ENCODE measurements at regions not wholly inside any gene's neighbourhood (a gene's known extent, or its start where the extent isn't known, plus 50 kb on each side); places are given as distances from the start of the nearest gene placed in this dataset.

- TF ChIP-seq CTCF (IDR thresholded peaks at IDR 0.05) (no peak), POLR2A (IDR thresholded peaks at IDR 0.05) (no peak)
- no peak for DNase-seq
- Histone ChIP-seq H3K9me3 (no peaks in the 10 kb centered on the region), H3K36me3 (no peaks in the 10 kb centered on the region), H3K27ac (no peak overlapping the region), H3K4me1 (no peaks in the 10 kb centered on the region), H3K27me3 (peaks cover 0 to 5% (median 0%) of the 10 kb centered on the region in 4 donors), H3K4me3 (no peak overlapping the region)
- 80 to 86% methylated on average over 5 of the region's 5 CpGs for WGBS, 2 donors
- intact Hi-C loops (cut with DNase I): no loop called here
Measured at GRCh38 chr2:41884718-41885117, 163.1 kb upstream of the PKDCC start.

DNA sequence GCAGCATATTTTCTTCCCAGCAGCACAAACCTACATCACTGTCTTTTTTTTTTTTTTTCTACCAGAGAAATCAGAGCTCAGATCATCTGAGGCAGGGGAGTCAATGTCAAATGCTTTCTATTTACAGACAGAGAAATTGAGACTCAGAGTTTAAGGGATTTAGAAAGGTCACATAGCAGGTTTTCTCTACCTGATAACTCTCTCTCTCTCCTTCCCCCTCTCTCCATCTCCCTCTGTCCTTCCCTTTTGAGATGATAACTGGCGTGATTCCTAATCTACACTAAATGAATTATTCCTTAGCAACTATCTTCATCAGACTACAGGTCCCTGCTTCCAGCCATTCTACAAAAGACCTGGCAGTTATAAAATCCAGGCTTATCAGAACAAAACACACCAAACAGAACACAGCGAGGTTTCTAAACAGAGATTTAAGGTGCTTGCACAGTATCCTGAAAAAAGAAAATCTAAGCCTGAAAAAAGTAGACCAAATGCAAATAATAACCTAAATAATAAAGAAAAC, 161.6 kb upstream of the PKDCC start:
- DNase-seq: no peak
- Histone ChIP-seq H3K4me1 (no peaks in the 10 kb centered on the region), H3K27me3 (peaks cover 0 to 9% (median 0%) of the 10 kb centered on the region in 4 donors), H3K4me3 (no peak overlapping the region), H3K9me3 (no peaks in the 10 kb centered on the region), H3K27ac (no peak overlapping the region), H3K36me3 (no peaks in the 10 kb centered on the region)
- WGBS, 2 donors: 81 to 82% methylated on average over 2 of the region's 2 CpGs
- intact Hi-C loops (cut with DNase I): no loop called here
- TF ChIP-seq CTCF (IDR thresholded peaks at IDR 0.05) (no peak), POLR2A (IDR thresholded peaks at IDR 0.05) (no peak)

DNA sequence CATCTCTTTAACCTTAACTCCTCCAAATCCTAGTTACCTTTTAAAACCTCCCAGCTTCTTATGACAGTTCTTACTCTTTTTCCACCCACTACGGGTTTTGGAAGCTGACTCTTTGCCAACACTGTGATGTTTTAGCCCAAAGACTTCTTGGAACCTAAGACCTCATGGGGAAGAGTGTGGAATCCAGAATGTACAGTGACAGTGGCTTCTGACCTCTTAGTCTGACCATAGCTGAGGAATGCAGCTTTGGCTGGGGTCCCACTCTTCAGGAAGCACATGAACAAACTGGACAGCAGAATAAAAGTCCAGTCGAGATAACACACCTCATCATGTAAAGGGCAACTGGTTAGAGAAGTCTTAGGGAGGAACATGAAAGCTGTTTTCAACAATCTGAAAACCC, 161.1 kb upstream of the PKDCC start:
- no peak for DNase-seq
- H3K4me1 ChIP-seq: no peaks in the 10 kb centered on the region
- H3K4me3 ChIP-seq: no peak overlapping the region
- H3K36me3 ChIP-seq: no peaks in the 10 kb centered on the region
- peaks cover 0 to 9% (median 0%) of the 10 kb centered on the region in 4 donors for H3K27me3 ChIP-seq
- no peak overlapping the region for H3K27ac ChIP-seq
- intact Hi-C loops (cut with DNase I): no loop called here
- WGBS, 2 donors: 39% methylated on average over 2 of the region's 2 CpGs
- no peaks in the 10 kb centered on the region for H3K9me3 ChIP-seq
- no peak for TF ChIP-seq CTCF (IDR thresholded peaks at IDR 0.05)
- TF ChIP-seq POLR2A (IDR thresholded peaks at IDR 0.05): no peak

- WGBS, 2 donors: 85 to 88% methylated on average over 3 of the region's 3 CpGs
- TF ChIP-seq POLR2A (IDR thresholded peaks at IDR 0.05) (no peak), CTCF (IDR thresholded peaks at IDR 0.05) (no peak)
Measured at GRCh38 chr2:41890341-41890740, 157.5 kb upstream of the PKDCC start.

GRCh38 chr2:41892476-41892875, 155.3 kb upstream of the PKDCC start:
- Histone ChIP-seq H3K4me3 (no peak overlapping the region), H3K27ac (no peak overlapping the region), H3K4me1 (peaks cover 0 to 11% (median 3%) of the 10 kb centered on the region in 3 donors), H3K9me3 (no peaks in the 10 kb centered on the region), H3K27me3 (peaks cover 0 to 10% (median 0%) of the 10 kb centered on the region in 4 donors), H3K36me3 (no peaks in the 10 kb centered on the region)
- 60 to 62% methylated on average over 4 of the region's 4 CpGs for WGBS, 2 donors
- intact Hi-C loops (cut with DNase I): no loop called here
- no peak for DNase-seq
- TF ChIP-seq CTCF (IDR thresholded peaks at IDR 0.05) (no peak), POLR2A (IDR thresholded peaks at IDR 0.05) (no peak)

More at GRCh38 chr2:41890341-41890740, 157.5 kb upstream of the PKDCC start:
- no peak overlapping the region for H3K27ac ChIP-seq
- intact Hi-C loops (cut with DNase I): no loop called here
- no peaks in the 10 kb centered on the region for H3K36me3 ChIP-seq
- no peak for DNase-seq
- H3K27me3 ChIP-seq: peaks cover 0 to 13% (median 0%) of the 10 kb centered on the region in 4 donors
- no peaks in the 10 kb centered on the region for H3K9me3 ChIP-seq
- H3K4me1 ChIP-seq: peaks cover 0 to 3% (median 0%) of the 10 kb centered on the region in 3 donors
- H3K4me3 ChIP-seq: no peak overlapping the region

All from esophagus squamous epithelium (tissue), 5 donors.